Osteocyte (in vitro differentiated cells): ENCODE measurements at regions not wholly inside any gene's neighbourhood (a gene's known extent, or its start where the extent isn't known, plus 50 kb on each side); places are given as distances from the start of the nearest gene placed in this dataset.

Experiments
- DNase-seq: peaks from one replicate; pipeline ENCODE4 v3.0.0; 2021; ENCODE audit warnings: mixed read lengths; ENCODE audit not compliant: unreplicated experiment; ENCODE audit errors: extremely low spot score
- H3K27ac Mint-ChIP-seq: one replicate; pipeline ENCODE4 v1.8.0; 2021; ENCODE audit warnings: mild to moderate bottlenecking, mixed read lengths; ENCODE audit not compliant: unreplicated experiment
- H3K27me3 Mint-ChIP-seq: one replicate; pipeline ENCODE4 v1.8.0; 2021; ENCODE audit warnings: mixed read lengths; ENCODE audit not compliant: unreplicated experiment
- H3K36me3 Mint-ChIP-seq: one replicate; pipeline ENCODE4 v1.8.0; 2021; ENCODE audit warnings: mixed read lengths; ENCODE audit not compliant: unreplicated experiment
- H3K4me1 Mint-ChIP-seq: one replicate; pipeline ENCODE4 v1.8.0; 2021; ENCODE audit warnings: mixed read lengths; ENCODE audit not compliant: unreplicated experiment
- H3K4me3 Mint-ChIP-seq: one replicate; pipeline ENCODE4 v1.8.0; 2021; ENCODE audit warnings: mild to moderate bottlenecking, moderate library complexity, mixed read lengths; ENCODE audit not compliant: unreplicated experiment
- H3K9me3 Mint-ChIP-seq: one replicate; pipeline ENCODE4 v1.8.0; 2021; ENCODE audit warnings: mixed read lengths; ENCODE audit not compliant: unreplicated experiment
- CTCF ChIP-seq: fragments of 200-600 bp; sonication (generic); IDR thresholded peaks from 2 replicates; pipeline ENCODE4 v1.5.0; 2021; ENCODE audit warnings: antibody characterized with exemption, mild to moderate bottlenecking, moderate library complexity

GRCh38 chrX:39736216-39737211 lies 361.2 kb downstream of the BCOR start:
- DNase-seq = no peak
- no peak for TF ChIP-seq CTCF
- H3K27ac Mint-ChIP-seq = peak overlapping the region; percentile 61
- no peaks in the 10 kb centered on the region for H3K36me3 Mint-ChIP-seq
- no peaks in the 10 kb centered on the region for H3K27me3 Mint-ChIP-seq
- no peaks in the 10 kb centered on the region for H3K9me3 Mint-ChIP-seq
- H3K4me1 Mint-ChIP-seq = peaks cover 14% of the 10 kb centered on the region
- H3K4me3 Mint-ChIP-seq = no peak overlapping the region

GRCh38 chrX:39739585-39739984 lies 358.2 kb downstream of the BCOR start:
- Mint-ChIP-seq H3K4me1 (peaks cover 11% of the 10 kb centered on the region), H3K36me3 (no peaks in the 10 kb centered on the region), H3K27me3 (no peaks in the 10 kb centered on the region), H3K27ac (no peak overlapping the region), H3K4me3 (no peak overlapping the region), H3K9me3 (no peaks in the 10 kb centered on the region)
- DNase-seq = no peak
- TF ChIP-seq CTCF = no peak

GRCh38 chrX:39740078-39740477 lies 357.7 kb downstream of the BCOR start:
- no peak for DNase-seq
- Mint-ChIP-seq H3K9me3 (no peaks in the 10 kb centered on the region), H3K4me1 (peaks cover 11% of the 10 kb centered on the region), H3K27ac (no peak overlapping the region), H3K4me3 (no peak overlapping the region), H3K36me3 (no peaks in the 10 kb centered on the region), H3K27me3 (no peaks in the 10 kb centered on the region)
- TF ChIP-seq CTCF = no peak

- Mint-ChIP-seq H3K27ac (no peak overlapping the region), H3K9me3 (no peaks in the 10 kb centered on the region), H3K36me3 (no peaks in the 10 kb centered on the region), H3K4me3 (no peak overlapping the region), H3K27me3 (no peaks in the 10 kb centered on the region), H3K4me1 (no peaks in the 10 kb centered on the region)
- no peak for TF ChIP-seq CTCF
- DNase-seq = no peak
These were observed 355.9 kb downstream of the BCOR start for GRCh38 chrX:39741904-39742303.

- Mint-ChIP-seq H3K4me3 (no peak overlapping the region), H3K36me3 (no peaks in the 10 kb centered on the region), H3K9me3 (no peaks in the 10 kb centered on the region), H3K27me3 (no peaks in the 10 kb centered on the region), H3K27ac (no peak overlapping the region), H3K4me1 (peaks cover 6% of the 10 kb centered on the region)
- TF ChIP-seq CTCF = no peak
- DNase-seq = no peak
These were observed 351.9 kb downstream of the BCOR start for GRCh38 chrX:39745818-39746217.
